Hepatocyte (in vitro differentiated cells): ENCODE measurements at regions not wholly inside any gene's neighbourhood (a gene's known extent, or its start where the extent isn't known, plus 50 kb on each side); places are given as distances from the start of the nearest gene placed in this dataset.

Experiments
- CTCF ChIP-seq: fragments of 200-600 bp; sonication (generic); IDR thresholded peaks from 2 replicates; pipeline ENCODE4 v1.5.1; 2016; ENCODE audit warnings: antibody characterized with exemption, mild to moderate bottlenecking; ENCODE audit not compliant: poor library complexity
- EZH2 ChIP-seq: fragments of 200-600 bp; sonication (generic); IDR thresholded peaks from 2 replicates; pipeline ENCODE4 v1.6.1; 2016; ENCODE audit warnings: antibody characterized with exemption, mild to moderate bottlenecking, borderline replicate concordance

GRCh38 chr1:83043244-83043643, 955.7 kb downstream of the TTLL7 start:
- TF ChIP-seq CTCF (no peak), EZH2 (no peak)
